ENCODE measurements at regions not wholly inside any gene's neighbourhood (a gene's known extent, or its start where the extent isn't known, plus 50 kb on each side); places are given as distances from the start of the nearest gene placed in this dataset.

DNA sequence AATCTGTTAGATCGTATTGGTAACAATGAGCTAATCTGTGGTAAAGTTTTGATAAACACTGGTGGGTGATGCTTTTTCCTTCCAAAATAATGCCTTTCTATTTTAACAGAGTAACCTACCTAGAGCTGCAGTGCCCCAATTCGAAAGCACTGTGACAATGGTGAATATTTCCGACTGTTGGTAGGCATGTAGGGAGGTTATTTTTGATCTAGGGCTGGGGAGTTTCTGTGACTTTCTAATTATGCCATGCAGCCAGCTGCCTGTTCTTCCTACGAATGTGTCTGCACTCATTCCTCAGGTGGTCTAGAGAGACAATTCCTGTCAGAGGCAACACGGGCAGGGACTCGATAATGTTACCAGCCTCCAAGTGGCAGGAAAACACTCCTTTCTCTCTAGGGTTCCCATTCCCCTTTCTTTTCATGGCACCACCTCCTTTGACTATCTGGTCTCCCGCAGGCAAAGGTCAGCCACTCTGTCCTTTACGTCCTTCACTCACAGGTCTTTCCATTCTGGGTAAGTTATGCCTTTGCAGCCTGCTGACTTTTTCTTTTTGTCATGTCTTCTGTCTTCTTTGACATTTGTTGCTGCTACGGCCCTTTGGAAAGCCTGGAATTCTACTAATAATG lies 167.2 kb upstream of the MGAT5 start (continued):
- TF ChIP-seq REST (IDR thresholded peaks at IDR 0.05; ENCODE audit: low read depth) (no peak), POLR2AphosphoS5 (IDR thresholded peaks at IDR 0.05; ENCODE audit: low read depth, low read length) (no peak), SP1 (IDR thresholded peaks at IDR 0.05; ENCODE audit: low read depth) (no peak), EGR1 (IDR thresholded peaks at IDR 0.05; ENCODE audit: low read depth) (no peak), CBX3 (IDR thresholded peaks at IDR 0.05; ENCODE audit: low read depth) (no peak)

DNA sequence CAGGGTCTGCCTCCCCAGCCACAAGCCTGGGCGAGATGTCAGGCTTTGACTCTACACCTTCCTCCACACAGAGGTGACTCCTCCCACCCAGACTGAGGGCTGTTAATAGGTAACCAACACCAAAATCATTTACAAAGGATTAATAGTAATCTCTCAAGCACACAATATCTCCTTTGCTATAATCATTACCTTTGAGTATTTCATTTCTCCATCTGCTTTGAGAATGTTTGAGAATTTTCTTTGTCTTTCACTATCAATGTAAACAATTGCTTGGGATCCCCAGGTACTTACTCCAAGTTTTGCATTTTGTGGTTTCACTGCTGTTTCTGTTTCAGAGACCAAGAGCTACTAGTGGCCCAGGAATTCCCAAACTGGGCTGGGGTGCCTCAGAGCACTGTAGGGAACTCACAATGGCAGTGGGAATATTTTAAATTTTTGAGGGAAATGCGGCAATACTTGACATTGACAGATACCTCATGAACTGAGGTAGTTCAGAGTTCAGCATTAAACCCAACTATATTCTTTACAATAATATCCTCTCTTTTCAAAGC lies 166.4 kb upstream of the MGAT5 start:
- CTCF ChIA-PET = no interaction called here

More for the DNA sequence above, 166.4 kb upstream of the MGAT5 start:
- no peaks in the 10 kb centered on the region for H3K9me3 ChIP-seq (ENCODE audit: control insufficient read depth in 1 of 2, insufficient read depth in 1 of 2, low read depth in 1 of 2, low read length in 2 of 2)
- intact Hi-C loops (cut with micrococcal nuclease) = no loop called here
- peaks cover 4% of the 10 kb centered on the region; the same call in 1 of the 2 replicates for H3K27me3 ChIP-seq (ENCODE audit: insufficient read depth, low read length)
- BruUV-seq (replicated peaks) = no TSS peak
- H3K9ac ChIP-seq (ENCODE audit: low read length) = no peak overlapping the region
- ChIA-PET POLR2A (no interaction called here), RAD21 (ENCODE audit: low non-redundant PET in 1 of 2, low total read pairs in 2 of 2, uncharacterized antibody in 2 of 2, unreplicated experiment in 2 of 2) (no interaction called here)
- H3K9me2 ChIP-seq (ENCODE audit: insufficient read depth) = no peaks in the 10 kb centered on the region
- H3K4me2 ChIP-seq (ENCODE audit: low read length) = no peak overlapping the region
- H2AFZ ChIP-seq (ENCODE audit: low read depth, low read length, poor library complexity, severe bottlenecking) = no peak overlapping the region
- no peak overlapping the region for H3K4me3 ChIP-seq (replicated peaks in 1 of 2; ENCODE audit: low read depth in 1 of 2, low read length in 2 of 2)
- ATAC-seq (no peak), DNase-seq (ENCODE audit: low read depth, low spot score) (no peak)
- TF ChIP-seq POLR2A (IDR thresholded peaks at IDR 0.05; ENCODE audit: borderline replicate concordance, extremely low read depth, insufficient read depth, insufficient read length) = no peak
- TF ChIP-seq EGR1 (IDR thresholded peaks at IDR 0.05; ENCODE audit: low read depth) = no peak
- no peak for TF ChIP-seq SP1 (IDR thresholded peaks at IDR 0.05; ENCODE audit: low read depth)
- no peak for TF ChIP-seq ZBTB33 (IDR thresholded peaks at IDR 0.05; ENCODE audit: extremely low read depth, insufficient replicate concordance, low read length)
- TF ChIP-seq EZH2phosphoT487 (IDR thresholded peaks at IDR 0.05; ENCODE audit: borderline replicate concordance) = no peak
- no peaks in the 10 kb centered on the region for H3K36me3 ChIP-seq (ENCODE audit: control insufficient read depth in 1 of 2, insufficient read depth in 2 of 2, low read length in 2 of 2)
- H3K27ac ChIP-seq (ENCODE audit: low read depth, low read length) = no peak overlapping the region
- H3K4me1 ChIP-seq (ENCODE audit: control insufficient read depth in 1 of 2, insufficient read depth in 2 of 2, low read length in 2 of 2) = no peaks in the 10 kb centered on the region
- H4K20me1 ChIP-seq (ENCODE audit: insufficient read depth) = no peaks in the 10 kb centered on the region
- H3K79me2 ChIP-seq (ENCODE audit: insufficient read depth, low read length) = no peaks in the 10 kb centered on the region
